Smooth muscle cell (in vitro differentiated cells): ENCODE measurements at regions not wholly inside any gene's neighbourhood (a gene's known extent, or its start where the extent isn't known, plus 50 kb on each side); places are given as distances from the start of the nearest gene placed in this dataset.

Experiments
- DNase-seq: peaks from one replicate; lab custom pipeline; 2025; ENCODE audit not compliant: unreplicated experiment; lab: John Stamatoyannopoulos, UW
- H2AFZ ChIP-seq: fragments of 200-600 bp; sonication (generic); 2 replicates; pipeline ENCODE4 v1.6.0; 2016; ENCODE audit warnings: antibody characterized with exemption, low read depth, mild to moderate bottlenecking
- H3F3A ChIP-seq: fragments of 200-600 bp; sonication (generic); 2 replicates; pipeline ENCODE4 v1.6.0; 2017; ENCODE audit warnings: antibody characterized with exemption, low read depth
- H3K27ac ChIP-seq: fragments of 200-600 bp; sonication (generic); 2 replicates; pipeline ENCODE4 v1.5.1; 2016; ENCODE audit warnings: low read depth, mild to moderate bottlenecking
- H3K27me3 ChIP-seq: fragments of 200-600 bp; sonication (generic); 2 replicates; pipeline ENCODE4 v1.6.1; 2016; ENCODE audit warnings: low read depth, mild to moderate bottlenecking
- H3K36me3 ChIP-seq: fragments of 200-600 bp; sonication (generic); 2 replicates; pipeline ENCODE4 v1.5.1; 2016; ENCODE audit warnings: low read depth
- H3K4me1 ChIP-seq: fragments of 200-600 bp; sonication (generic); 2 replicates; pipeline ENCODE4 v1.5.1; 2016; ENCODE audit warnings: low read depth
- H3K4me2 ChIP-seq: fragments of 200-600 bp; sonication (generic); 2 replicates; pipeline ENCODE4 v1.6.0; 2016; ENCODE audit warnings: mild to moderate bottlenecking
- H3K4me3 ChIP-seq: fragments of 200-600 bp; sonication (generic); 2 replicates; pipeline ENCODE4 v1.5.1; 2016; ENCODE audit warnings: mild to moderate bottlenecking
- H3K79me2 ChIP-seq: fragments of 200-600 bp; sonication (generic); 2 replicates; pipeline ENCODE4 v1.6.0; 2016; ENCODE audit warnings: low read depth, mild to moderate bottlenecking
- H3K9ac ChIP-seq: fragments of 200-600 bp; sonication (generic); 2 replicates; pipeline ENCODE4 v1.6.0; 2016; ENCODE audit warnings: low read depth
- H3K9me3 ChIP-seq: fragments of 200-600 bp; sonication (generic); replicated peaks from 2 replicates; pipeline ENCODE4 v1.5.1; 2016; ENCODE audit warnings: low read depth
- H4K20me1 ChIP-seq: fragments of 200-600 bp; sonication (generic); 2 replicates; pipeline ENCODE4 v1.6.0; 2016; ENCODE audit warnings: low read depth
- CTCF ChIP-seq: fragments of 200-600 bp; sonication (generic); IDR thresholded peaks from 2 replicates; pipeline ENCODE4 v1.5.1; 2017; ENCODE audit warnings: borderline replicate concordance, mild to moderate bottlenecking, antibody characterized with exemption; ENCODE audit not compliant: insufficient read depth, poor library complexity, severe bottlenecking
- WGBS: methylation state at CpG from one replicate; pipeline ENCODE4 v1.1.7; 2016; ENCODE audit warnings: low lambda C conversion rate; 5-methylcytosine and 5-hydroxymethylcytosine counted together

- H3K36me3 ChIP-seq: no peaks in the 10 kb centered on the region
- H3K79me2 ChIP-seq: no peaks in the 10 kb centered on the region
- no peaks in the 10 kb centered on the region for H3K4me1 ChIP-seq
- 88% methylated on average over 5 of the region's 5 CpGs for WGBS
- no peak overlapping the region for H3K4me2 ChIP-seq
- no peak overlapping the region for H3K4me3 ChIP-seq
- H3F3A ChIP-seq: no peaks in the 10 kb centered on the region
- no peaks in the 10 kb centered on the region for H3K9me3 ChIP-seq
- no peak overlapping the region for H3K9ac ChIP-seq
- no peak for TF ChIP-seq CTCF
- H4K20me1 ChIP-seq: no peaks in the 10 kb centered on the region
- no peak for DNase-seq
- H3K27me3 ChIP-seq: peaks cover 36% of the 10 kb centered on the region
- H3K27ac ChIP-seq: no peak overlapping the region
- H2AFZ ChIP-seq: no peak overlapping the region
Measured at GRCh38 chr6:165877192-165877591, 214.2 kb upstream of the PDE10A start.

GRCh38 chr6:165876588-165876987 lies 213.5 kb upstream of the PDE10A start:
- Histone ChIP-seq H4K20me1 (no peaks in the 10 kb centered on the region), H3K4me3 (no peak overlapping the region), H3K4me2 (no peak overlapping the region), H3K9ac (no peak overlapping the region), H3K9me3 (no peaks in the 10 kb centered on the region), H3K79me2 (no peaks in the 10 kb centered on the region), H3K4me1 (no peaks in the 10 kb centered on the region), H3K27ac (no peak overlapping the region), H3K36me3 (no peaks in the 10 kb centered on the region), H3F3A (no peaks in the 10 kb centered on the region), H2AFZ (no peak overlapping the region), H3K27me3 (peaks cover 36% of the 10 kb centered on the region)
- 64% methylated on average over 6 of the region's 6 CpGs for WGBS
- no peak for DNase-seq
- TF ChIP-seq CTCF: no peak

- WGBS: 96% methylated on average over 1 of the region's 1 CpG
- Histone ChIP-seq H3K79me2 (no peaks in the 10 kb centered on the region), H3K9ac (no peak overlapping the region), H3K27ac (no peak overlapping the region), H2AFZ (no peak overlapping the region), H3K36me3 (no peaks in the 10 kb centered on the region), H3K4me3 (no peak overlapping the region), H3K9me3 (no peaks in the 10 kb centered on the region), H3K4me2 (no peak overlapping the region), H4K20me1 (no peaks in the 10 kb centered on the region), H3K27me3 (peaks cover 36% of the 10 kb centered on the region), H3K4me1 (no peaks in the 10 kb centered on the region), H3F3A (no peaks in the 10 kb centered on the region)
- no peak for DNase-seq
- no peak for TF ChIP-seq CTCF
Measured at GRCh38 chr6:165875946-165876345, 212.9 kb upstream of the PDE10A start.

- H3K27ac ChIP-seq: no peak overlapping the region
- H3K4me3 ChIP-seq: no peak overlapping the region
- H3F3A ChIP-seq: no peaks in the 10 kb centered on the region
- no peak overlapping the region for H3K9ac ChIP-seq
- H3K4me2 ChIP-seq: no peak overlapping the region
- no peaks in the 10 kb centered on the region for H4K20me1 ChIP-seq
- H2AFZ ChIP-seq: no peak overlapping the region
- no peak for TF ChIP-seq CTCF
- H3K36me3 ChIP-seq: no peaks in the 10 kb centered on the region
- whole genome bisulfite sequencing: 39% methylated on average over 2 of the region's 2 CpGs
- no peaks in the 10 kb centered on the region for H3K4me1 ChIP-seq
- peaks cover 36% of the 10 kb centered on the region for H3K27me3 ChIP-seq
- H3K79me2 ChIP-seq: no peaks in the 10 kb centered on the region
- DNase-seq: no peak
- H3K9me3 ChIP-seq: no peaks in the 10 kb centered on the region
Measured at GRCh38 chr6:165873976-165874375, 210.9 kb upstream of the PDE10A start.
